ENCODE measurements at regions not wholly inside any gene's neighbourhood (a gene's known extent, or its start where the extent isn't known, plus 50 kb on each side); places are given as distances from the start of the nearest gene placed in this dataset.

DNA sequence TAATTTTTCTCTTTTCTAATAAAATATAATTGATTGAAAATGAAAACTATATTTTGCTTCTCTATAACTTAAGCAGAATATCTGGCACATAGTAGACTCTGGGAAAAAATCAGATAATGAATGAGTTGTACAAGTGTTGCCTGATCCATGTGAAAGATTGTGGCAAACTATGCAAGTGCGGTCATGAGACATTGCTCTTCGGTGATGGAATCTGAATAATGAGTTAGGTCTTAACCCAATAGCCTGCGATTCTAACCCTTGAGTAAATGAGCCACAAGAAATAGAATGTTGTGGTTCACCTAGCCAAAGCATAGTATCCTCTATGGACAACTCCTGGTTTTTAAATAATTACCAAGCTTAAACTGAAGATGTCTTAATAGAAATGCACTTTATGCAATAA lies 333.7 kb upstream of the LUZP2 start:
- TF ChIP-seq EZH2phosphoT487 (IDR thresholded peaks at IDR 0.05; ENCODE audit: low read length) (no peak), CTCF (IDR thresholded peaks at IDR 0.05; ENCODE audit: low read length) (no peak)

All from MM.1S (cell line).